Caki2 (cell line): ENCODE measurements at regions not wholly inside any gene's neighbourhood (a gene's known extent, or its start where the extent isn't known, plus 50 kb on each side); places are given as distances from the start of the nearest gene placed in this dataset.
A peak's percentile ranks its signal among the peaks of the same experiment; 100 is the strongest.
"Not testable (repeated sequence)": the region's sequence is repeated elsewhere in the genome, so short reads cannot be mapped to it uniquely, and the experiment has no call there.

Source experiments
- DNase-seq: peaks from one replicate; pipeline ENCODE4 v3.0.0-alpha.2; 2015; ENCODE audit warnings: low read depth
- in situ Hi-C: cut with HindIII; loops from 2 replicates; pipeline ENCODE4 v1.10.0; 2016; ENCODE audit warnings: low sequenced_read_pairs, low pct_unique_long_range_greater_than_20kb, mixed read lengths

DNA sequence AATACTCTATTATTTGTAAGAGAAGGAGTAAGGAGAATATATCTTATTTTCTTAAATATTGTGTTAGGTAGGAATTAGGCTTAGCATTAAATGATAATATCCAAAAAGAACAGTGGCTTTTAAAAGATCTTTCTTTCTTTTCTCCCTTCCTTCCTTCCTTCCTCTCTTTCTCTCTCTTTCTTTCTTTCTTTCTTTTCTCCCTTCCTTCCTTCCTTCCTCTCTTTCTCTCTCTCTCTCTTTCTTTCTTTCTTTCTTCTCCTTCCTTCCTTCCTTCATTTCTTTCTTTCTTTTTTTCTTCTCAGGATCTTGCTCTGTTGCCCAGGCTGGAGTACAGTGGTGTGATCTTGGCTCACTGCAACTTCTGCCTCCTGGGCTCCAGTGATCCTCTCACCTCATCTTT is 74.8 kb upstream of the ELOVL5 start:
- DNase-seq, in situ Hi-C loops: not testable (repeated sequence)

- DNase-seq: no peak
- in situ Hi-C loops: no loop called here
Observed at GRCh38 chr6:53419026-53419425, 70.3 kb upstream of the ELOVL5 start.

DNA sequence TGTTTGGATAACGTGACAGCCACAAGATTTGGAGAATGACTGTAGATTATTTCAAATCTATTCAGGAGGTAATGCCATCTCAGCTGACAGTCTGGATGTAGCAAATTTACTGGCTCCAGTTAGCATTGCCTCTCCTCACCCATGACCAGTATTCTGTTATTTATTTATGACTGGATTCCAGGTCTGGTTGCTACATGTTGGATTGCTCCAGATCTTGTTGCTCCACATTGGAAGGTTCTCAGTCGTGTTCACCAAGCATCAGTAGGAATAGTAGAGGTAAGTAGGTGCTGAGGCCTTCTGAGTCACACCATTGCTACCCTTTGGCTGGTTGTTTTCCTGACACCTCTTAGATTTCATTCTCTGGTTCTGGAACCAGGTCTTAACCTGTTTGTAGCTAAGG is 69.5 kb upstream of the ELOVL5 start:
- in situ Hi-C loops: no loop called here
- DNase-seq: no peak

GRCh38 chr6:53417141-53417540 is 68.4 kb upstream of the ELOVL5 start:
- in situ Hi-C loops: no loop called here
- no peak for DNase-seq

DNA sequence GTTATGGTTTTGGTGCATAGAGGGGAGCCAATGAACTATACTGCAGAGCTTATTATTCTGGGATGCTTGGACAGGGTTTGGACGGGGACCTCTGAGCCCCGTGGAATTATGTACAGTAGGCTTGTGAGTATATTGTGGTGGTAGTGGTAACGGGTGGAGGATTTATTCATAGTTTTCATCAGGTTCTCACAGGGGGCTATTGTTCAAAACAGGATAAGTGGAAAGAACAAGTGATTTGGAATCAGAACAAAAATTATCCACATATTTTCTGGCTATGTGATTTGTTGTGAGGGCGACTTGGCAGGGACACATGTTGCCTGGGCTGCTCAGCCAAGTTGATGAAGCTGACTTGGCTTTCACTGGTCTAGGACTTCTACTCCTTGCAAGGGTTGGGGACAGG is 64.6 kb upstream of the ELOVL5 start:
- in situ Hi-C loops: no loop called here

DNA sequence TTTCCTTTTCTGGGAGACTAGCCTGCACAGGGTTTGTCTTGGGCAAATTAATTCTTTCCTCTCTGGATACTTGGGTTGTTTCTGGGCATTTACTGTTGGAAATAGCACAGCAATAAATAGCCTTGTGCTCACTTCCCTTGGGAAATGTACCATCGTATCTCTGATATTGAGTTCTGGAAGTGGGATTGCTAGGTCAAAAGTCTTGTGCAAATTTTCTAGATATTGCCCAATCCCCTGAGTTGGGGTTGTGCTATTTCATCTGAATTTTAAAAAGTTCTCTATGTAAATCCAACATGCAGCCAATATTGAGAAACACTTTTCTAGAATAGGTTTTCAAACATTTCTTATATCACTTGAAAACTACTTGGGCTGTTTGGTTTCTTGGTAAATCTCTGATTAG is 64.0 kb upstream of the ELOVL5 start:
- no peak for DNase-seq
- in situ Hi-C loops: no loop called here

More for the DNA sequence above, 64.6 kb upstream of the ELOVL5 start:
- no peak for DNase-seq

- in situ Hi-C loops: no loop called here
- DNase-seq: no peak
Observed at GRCh38 chr6:53412021-53412715, 63.4 kb upstream of the ELOVL5 start.

DNA sequence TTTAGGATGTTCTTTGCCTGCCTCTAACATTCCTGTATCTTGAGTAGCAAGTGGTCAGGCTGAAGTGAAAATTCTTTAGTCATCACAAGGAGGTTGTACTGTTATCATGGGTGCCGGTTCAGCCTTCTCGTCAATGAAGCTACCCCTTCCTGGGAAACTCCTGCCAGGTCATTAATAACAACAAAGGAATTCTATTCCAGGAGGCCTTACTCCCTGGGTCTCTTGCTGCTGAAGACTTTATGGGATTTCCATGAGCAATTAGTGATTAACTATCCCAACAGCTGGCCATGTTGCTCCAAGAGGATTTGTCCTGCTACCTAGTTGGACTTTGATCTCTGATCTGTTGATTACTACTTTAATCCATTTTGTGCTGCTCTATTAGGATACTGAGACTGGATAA is 62.7 kb upstream of the ELOVL5 start:
- DNase-seq: no peak
- in situ Hi-C loops: no loop called here

GRCh38 chr6:53410508-53411258 is 61.9 kb upstream of the ELOVL5 start:
- DNase-seq: peak; percentile 6
- in situ Hi-C loops: no loop called here

GRCh38 chr6:53408826-53409225 is 60.1 kb upstream of the ELOVL5 start:
- in situ Hi-C loops: no loop called here

DNA sequence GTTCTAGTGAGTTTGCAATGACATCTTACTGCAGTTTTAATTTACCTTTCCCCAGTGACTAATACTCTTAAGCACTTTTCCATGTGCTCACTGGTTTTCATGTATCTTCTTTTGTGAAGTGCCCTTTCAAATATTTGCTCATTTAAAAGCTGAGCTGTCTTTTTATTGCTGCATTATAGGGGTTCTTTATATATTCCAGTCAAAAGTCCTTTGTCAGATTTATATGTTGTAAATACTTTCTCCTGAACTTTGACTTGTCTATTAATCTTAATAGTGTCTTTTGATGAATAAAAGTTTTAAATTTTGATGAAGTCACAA is 50.2 kb upstream of the ELOVL5 start:
- in situ Hi-C loops: no loop called here
- DNase-seq: no peak

More at GRCh38 chr6:53408826-53409225, 60.1 kb upstream of the ELOVL5 start:
- DNase-seq: no peak

DNA sequence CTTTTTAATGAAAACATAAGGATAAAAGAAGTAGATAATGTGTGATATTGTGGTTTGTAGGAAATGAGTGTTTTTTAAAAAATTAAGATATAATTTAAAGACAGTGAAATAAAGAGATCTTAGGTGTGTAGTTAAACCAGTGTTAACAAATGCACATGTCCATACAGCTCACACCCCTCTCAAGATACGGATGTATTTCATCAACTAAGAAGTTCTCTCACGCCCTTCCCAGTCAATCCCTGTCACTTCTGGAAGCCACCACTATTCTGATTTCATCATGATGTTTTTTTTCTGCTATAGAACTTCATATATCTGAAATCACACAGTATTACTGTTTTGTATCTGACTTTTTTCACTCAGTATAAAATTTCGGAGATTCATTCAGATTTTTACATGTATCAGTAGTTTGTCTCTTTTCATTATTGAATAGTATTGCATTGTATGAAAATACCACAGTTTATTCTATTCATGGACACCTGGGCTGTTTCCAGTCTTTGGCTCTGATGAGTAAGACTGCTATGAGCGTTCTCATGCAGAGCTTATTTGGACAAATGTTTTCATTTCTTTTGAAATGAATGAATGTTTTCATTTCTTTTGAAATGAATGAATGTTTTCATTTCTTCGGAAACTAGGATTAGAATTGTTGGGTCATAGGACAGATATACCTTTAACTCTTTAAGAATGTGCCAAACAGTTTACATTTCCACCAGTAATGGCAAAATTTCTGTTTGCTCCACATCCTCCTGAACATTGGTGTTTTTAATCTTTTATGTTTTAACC is 49.7 kb upstream of the ELOVL5 start:
- DNase-seq: no peak
- in situ Hi-C loops: no loop called here
